ENCODE measurements at regions not wholly inside any gene's neighbourhood (a gene's known extent, or its start where the extent isn't known, plus 50 kb on each side); places are given as distances from the start of the nearest gene placed in this dataset.
"Not testable (repeated sequence)": the region's sequence is repeated elsewhere in the genome, so short reads cannot be mapped to it uniquely, and the experiment has no call there.

DNA sequence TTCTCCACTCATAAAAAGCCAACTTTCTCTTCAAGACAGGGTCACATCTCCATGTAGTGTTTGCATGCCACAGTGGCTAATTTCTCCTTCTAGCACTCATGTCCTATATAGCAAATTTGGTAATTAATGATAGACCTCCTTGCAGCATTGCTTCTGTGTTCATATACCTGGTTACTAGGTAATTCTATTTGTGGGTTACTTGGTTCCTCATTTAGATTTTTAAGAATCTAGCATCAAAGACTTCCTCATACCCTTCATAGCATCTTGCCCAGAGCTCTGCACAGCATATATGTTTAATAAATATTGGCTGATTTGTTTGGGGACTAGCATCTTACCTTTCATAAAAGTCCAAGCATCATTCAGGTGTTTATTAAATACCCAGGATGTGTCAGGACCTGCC is 152.1 kb downstream of the DUSP6 start:
- no peak for DNase-seq (ENCODE audit: low spot score)
- peaks cover 2% of the 10 kb centered on the region for H3K4me1 ChIP-seq (ENCODE audit: insufficient read depth)
- H2AFZ ChIP-seq, result no peak overlapping the region

DNA sequence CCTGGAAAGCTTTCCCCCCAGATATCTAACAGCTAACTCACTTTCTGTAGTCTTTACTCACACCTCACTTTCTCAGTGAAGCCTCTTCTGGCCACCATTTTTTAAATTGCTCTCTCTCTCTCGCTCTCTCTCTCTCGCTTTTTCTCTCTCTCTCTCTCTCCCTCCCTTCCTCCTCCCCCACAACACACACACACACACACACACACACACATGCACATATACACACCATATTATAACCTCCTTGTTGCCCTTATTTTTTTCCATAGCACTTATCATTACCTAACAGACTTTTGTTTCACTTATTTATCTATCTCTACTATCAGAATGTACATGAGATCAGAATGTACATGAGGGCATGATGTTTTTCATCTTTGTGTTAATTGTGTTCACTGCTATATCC is 156.8 kb downstream of the DUSP6 start:
- Histone ChIP-seq H3K27ac (no peak overlapping the region), H4K20me1 (ENCODE audit: insufficient read depth, poor library complexity, severe bottlenecking) (no peaks in the 10 kb centered on the region), H3K36me3 (replicated peaks; ENCODE audit: insufficient read depth, low read depth) (no peaks in the 10 kb centered on the region), H3K27me3 (no peaks in the 10 kb centered on the region), H3K9me3 (ENCODE audit: low read depth) (no peaks in the 10 kb centered on the region), H3K79me2 (no peaks in the 10 kb centered on the region), H3K4me1 (ENCODE audit: insufficient read depth) (no peaks in the 10 kb centered on the region), H2AFZ (no peak overlapping the region), H3K4me2 (no peak overlapping the region), H3K4me3 (no peak overlapping the region), H3K9me2 (replicated peaks; ENCODE audit: insufficient read depth) (no peaks in the 10 kb centered on the region)
- no peak for TF ChIP-seq EZH2 (IDR thresholded peaks at IDR 0.05; ENCODE audit: borderline replicate concordance)
- TF ChIP-seq, protein P1, sequence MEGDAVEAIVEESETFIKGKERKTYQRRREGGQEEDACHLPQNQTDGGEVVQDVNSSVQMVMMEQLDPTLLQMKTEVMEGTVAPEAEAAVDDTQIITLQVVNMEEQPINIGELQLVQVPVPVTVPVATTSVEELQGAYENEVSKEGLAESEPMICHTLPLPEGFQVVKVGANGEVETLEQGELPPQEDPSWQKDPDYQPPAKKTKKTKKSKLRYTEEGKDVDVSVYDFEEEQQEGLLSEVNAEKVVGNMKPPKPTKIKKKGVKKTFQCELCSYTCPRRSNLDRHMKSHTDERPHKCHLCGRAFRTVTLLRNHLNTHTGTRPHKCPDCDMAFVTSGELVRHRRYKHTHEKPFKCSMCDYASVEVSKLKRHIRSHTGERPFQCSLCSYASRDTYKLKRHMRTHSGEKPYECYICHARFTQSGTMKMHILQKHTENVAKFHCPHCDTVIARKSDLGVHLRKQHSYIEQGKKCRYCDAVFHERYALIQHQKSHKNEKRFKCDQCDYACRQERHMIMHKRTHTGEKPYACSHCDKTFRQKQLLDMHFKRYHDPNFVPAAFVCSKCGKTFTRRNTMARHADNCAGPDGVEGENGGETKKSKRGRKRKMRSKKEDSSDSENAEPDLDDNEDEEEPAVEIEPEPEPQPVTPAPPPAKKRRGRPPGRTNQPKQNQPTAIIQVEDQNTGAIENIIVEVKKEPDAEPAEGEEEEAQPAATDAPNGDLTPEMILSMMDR (IDR thresholded peaks at IDR 0.05; ENCODE audit: poor library complexity), result no peak
- TF ChIP-seq EZH2phosphoT487 (IDR thresholded peaks at IDR 0.05; ENCODE audit: low read depth, severe bottlenecking, unreplicated experiment), result no peak
- 96% methylated on average over 2 of the region's 2 CpGs for WGBS (ENCODE audit: low lambda C conversion rate, missing lambda C conversion rate)
- DNase-seq (ENCODE audit: low spot score), result no peak

More for the DNA sequence above, 152.1 kb downstream of the DUSP6 start:
- H3K9me2 ChIP-seq (replicated peaks; ENCODE audit: insufficient read depth), result no peaks in the 10 kb centered on the region
- no peaks in the 10 kb centered on the region for H3K9me3 ChIP-seq (ENCODE audit: low read depth)
- no peaks in the 10 kb centered on the region for H4K20me1 ChIP-seq (ENCODE audit: insufficient read depth, poor library complexity, severe bottlenecking)
- no peak overlapping the region for H3K27ac ChIP-seq
- no peaks in the 10 kb centered on the region for H3K79me2 ChIP-seq
- no peak overlapping the region for H3K4me2 ChIP-seq
- H3K36me3 ChIP-seq (replicated peaks; ENCODE audit: insufficient read depth, low read depth), result no peaks in the 10 kb centered on the region
- TF ChIP-seq EZH2 (IDR thresholded peaks at IDR 0.05; ENCODE audit: borderline replicate concordance), result no peak
- TF ChIP-seq, protein P1 (IDR thresholded peaks at IDR 0.05; ENCODE audit: poor library complexity), result no peak
- no peak for TF ChIP-seq EZH2phosphoT487 (IDR thresholded peaks at IDR 0.05; ENCODE audit: low read depth, severe bottlenecking, unreplicated experiment)
- H3K27me3 ChIP-seq, result no peaks in the 10 kb centered on the region
- no peak overlapping the region for H3K4me3 ChIP-seq

DNA sequence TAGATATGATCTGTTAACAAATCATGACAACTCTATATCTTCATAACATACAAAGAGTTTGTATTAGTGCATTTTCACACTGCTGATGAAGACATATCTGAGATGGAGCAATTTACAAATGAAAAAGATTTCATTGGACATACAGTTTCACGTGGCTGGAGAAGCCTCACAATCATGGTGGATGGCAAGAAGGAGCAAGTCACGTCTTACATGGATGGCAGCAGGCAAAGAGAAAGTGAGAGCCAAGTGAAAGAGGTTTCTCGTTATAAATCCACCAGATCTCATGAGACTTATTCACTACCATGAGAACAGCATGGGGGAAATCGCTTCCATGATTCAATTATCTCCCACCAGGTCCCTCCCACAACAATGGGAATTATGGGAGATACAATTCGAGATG is 157.6 kb downstream of the DUSP6 start:
- Histone ChIP-seq H3K9me2 (replicated peaks; ENCODE audit: insufficient read depth) (no peaks in the 10 kb centered on the region), H2AFZ (no peak overlapping the region), H3K9me3 (ENCODE audit: low read depth) (peaks cover 4% of the 10 kb centered on the region), H3K36me3 (replicated peaks; ENCODE audit: insufficient read depth, low read depth) (no peaks in the 10 kb centered on the region), H4K20me1 (ENCODE audit: insufficient read depth, poor library complexity, severe bottlenecking) (no peaks in the 10 kb centered on the region), H3K4me2 (no peak overlapping the region), H3K27ac (no peak overlapping the region), H3K4me1 (ENCODE audit: insufficient read depth) (no peaks in the 10 kb centered on the region), H3K27me3 (no peaks in the 10 kb centered on the region), H3K4me3 (no peak overlapping the region), H3K79me2 (no peaks in the 10 kb centered on the region)
- WGBS (ENCODE audit: low lambda C conversion rate, missing lambda C conversion rate), result 95% methylated on average over 5 of the region's 5 CpGs
- TF ChIP-seq, protein P1 (IDR thresholded peaks at IDR 0.05; ENCODE audit: poor library complexity), result no peak
- no peak for TF ChIP-seq EZH2phosphoT487 (IDR thresholded peaks at IDR 0.05; ENCODE audit: low read depth, severe bottlenecking, unreplicated experiment)
- TF ChIP-seq EZH2 (IDR thresholded peaks at IDR 0.05; ENCODE audit: borderline replicate concordance), result no peak
- no peak for DNase-seq (ENCODE audit: low spot score)

DNA sequence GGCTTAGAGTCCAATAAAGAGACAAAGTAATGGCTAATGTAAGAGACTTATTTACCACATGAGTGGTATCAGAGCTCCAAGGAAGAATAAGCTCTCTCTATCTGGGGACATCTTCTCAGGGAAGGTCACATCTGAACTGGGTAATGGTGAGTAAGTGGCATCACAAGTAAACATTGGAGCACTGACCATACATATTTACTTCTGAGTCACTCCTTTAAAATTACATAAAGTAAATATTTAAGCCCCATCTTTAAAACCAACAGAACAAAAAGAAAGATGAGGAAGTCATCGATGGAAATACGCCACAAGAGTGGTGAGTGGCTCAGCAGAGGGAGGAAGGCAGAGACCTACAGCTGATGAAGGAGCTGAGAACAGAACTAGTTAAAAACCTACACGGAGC is 159.9 kb downstream of the DUSP6 start:
- peaks cover 11% of the 10 kb centered on the region for H3K9me3 ChIP-seq (ENCODE audit: low read depth)
- peak overlapping the region; percentile 24 for H3K27ac ChIP-seq
- H2AFZ ChIP-seq, result no peak overlapping the region
- DNase-seq (ENCODE audit: low spot score), result no peak
- no peak overlapping the region for H3K4me2 ChIP-seq
- TF ChIP-seq EZH2phosphoT487 (IDR thresholded peaks at IDR 0.05; ENCODE audit: low read depth, severe bottlenecking, unreplicated experiment), result no peak
- TF ChIP-seq, protein P1 (IDR thresholded peaks at IDR 0.05; ENCODE audit: poor library complexity), result no peak
- TF ChIP-seq EZH2 (IDR thresholded peaks at IDR 0.05; ENCODE audit: borderline replicate concordance), result no peak
- no peaks in the 10 kb centered on the region for H3K4me1 ChIP-seq (ENCODE audit: insufficient read depth)
- H3K27me3 ChIP-seq, result no peaks in the 10 kb centered on the region
- no peak overlapping the region for H3K4me3 ChIP-seq
- H4K20me1 ChIP-seq (ENCODE audit: insufficient read depth, poor library complexity, severe bottlenecking), result no peaks in the 10 kb centered on the region
- WGBS (ENCODE audit: low lambda C conversion rate, missing lambda C conversion rate), result 76% methylated on average over 3 of the region's 3 CpGs
- no peaks in the 10 kb centered on the region for H3K9me2 ChIP-seq (replicated peaks; ENCODE audit: insufficient read depth)
- H3K79me2 ChIP-seq, result no peaks in the 10 kb centered on the region
- no peaks in the 10 kb centered on the region for H3K36me3 ChIP-seq (replicated peaks; ENCODE audit: insufficient read depth, low read depth)

DNA sequence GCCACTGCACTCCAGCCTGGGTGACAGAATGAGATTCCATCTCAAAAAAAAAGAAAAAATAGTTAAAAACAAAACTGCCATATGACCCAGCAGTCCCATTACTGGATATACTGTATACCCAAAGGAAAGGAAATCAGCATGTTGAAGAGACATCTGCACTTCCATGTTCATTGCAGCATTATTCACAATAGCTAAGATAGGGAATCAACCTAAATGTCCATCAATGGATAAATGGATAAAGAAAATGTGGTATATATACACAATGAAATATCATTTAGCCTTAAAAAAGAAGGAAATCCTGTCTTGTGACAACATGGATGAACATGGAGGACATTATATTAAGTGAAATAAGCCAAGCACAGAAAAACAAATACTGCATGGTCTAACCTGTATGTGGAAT is 160.7 kb downstream of the DUSP6 start:
- not testable (repeated sequence) for H2AFZ ChIP-seq; H3K27ac ChIP-seq; H4K20me1 ChIP-seq (ENCODE audit: insufficient read depth, poor library complexity, severe bottlenecking); H3K36me3 ChIP-seq (replicated peaks; ENCODE audit: insufficient read depth, low read depth); H3K27me3 ChIP-seq; H3K4me1 ChIP-seq (ENCODE audit: insufficient read depth); H3K4me3 ChIP-seq; H3K4me2 ChIP-seq; DNase-seq (ENCODE audit: low spot score); H3K9me2 ChIP-seq (replicated peaks; ENCODE audit: insufficient read depth); H3K79me2 ChIP-seq
- peaks cover 11% of the 10 kb centered on the region for H3K9me3 ChIP-seq (ENCODE audit: low read depth)

All from hepatocyte (in vitro differentiated cells).